ENCODE measurements at regions not wholly inside any gene's neighbourhood (a gene's known extent, or its start where the extent isn't known, plus 50 kb on each side); places are given as distances from the start of the nearest gene placed in this dataset.

- TF ChIP-seq FOXP4 (CRISPR knock-in tag; IDR thresholded peaks at IDR 0.05; ENCODE audit: borderline replicate concordance) (no peak), CCNT2 (IDR thresholded peaks at IDR 0.05; ENCODE audit: borderline replicate concordance, extremely low read depth, insufficient read length, low read depth, low read length) (no peak), RFX1 (IDR thresholded peaks at IDR 0.05) (no peak), SMARCA4 (IDR thresholded peaks at IDR 0.05) (no peak), RERE (CRISPR knock-in tag; IDR thresholded peaks at IDR 0.05; ENCODE audit: borderline replicate concordance) (no peak), POLR2H (tag; IDR thresholded peaks at IDR 0.05; ENCODE audit: low read depth) (no peak), HINFP (tag; conservative IDR thresholded peaks at IDR 0.05; ENCODE audit: low read depth) (no peak), SMARCC2 (IDR thresholded peaks at IDR 0.05; ENCODE audit: low read depth) (no peak)
These were observed 157.3 kb downstream of the DIO2 start (continued) for GRCh38 chr14:80054020-80054419.
